Mesothelial cell of epicardium (in vitro differentiated cells): ENCODE measurements at regions not wholly inside any gene's neighbourhood (a gene's known extent, or its start where the extent isn't known, plus 50 kb on each side); places are given as distances from the start of the nearest gene placed in this dataset.
"Not testable (repeated sequence)": the region's sequence is repeated elsewhere in the genome, so short reads cannot be mapped to it uniquely, and the experiment has no call there.

Experiments
- DNase-seq, 2 experiments: peaks; one replicate each; pipeline ENCODE4 v3.0.0; 2021; ENCODE audit warnings: low spot score in 2 of 2; ENCODE audit not compliant: unreplicated experiment in 2 of 2
- H3K27ac Mint-ChIP-seq: 2 replicates; pipeline ENCODE4 v1.8.0; 2021; ENCODE audit warnings: mixed read lengths
- H3K27me3 Mint-ChIP-seq: 2 replicates; pipeline ENCODE4 v1.8.0; 2021; ENCODE audit warnings: low read depth, mixed read lengths
- H3K36me3 Mint-ChIP-seq: 2 replicates; pipeline ENCODE4 v1.8.0; 2021; ENCODE audit warnings: mixed read lengths
- H3K4me1 Mint-ChIP-seq: 2 replicates; pipeline ENCODE4 v1.8.0; 2021; ENCODE audit warnings: mixed read lengths
- H3K4me3 Mint-ChIP-seq: 2 replicates; pipeline ENCODE4 v1.8.0; 2021; ENCODE audit warnings: mild to moderate bottlenecking, moderate library complexity, mixed read lengths
- H3K9me3 Mint-ChIP-seq: 2 replicates; pipeline ENCODE4 v1.8.0; 2021; ENCODE audit warnings: mixed read lengths
- CTCF ChIP-seq: fragments of 200-600 bp; sonication (generic); IDR thresholded peaks from one replicate; pipeline ENCODE4 v1.5.0; 2021; ENCODE audit warnings: antibody characterized with exemption; ENCODE audit not compliant: unreplicated experiment

- no peak for TF ChIP-seq CTCF
- no peaks in the 10 kb centered on the region for H3K4me1 Mint-ChIP-seq
- no peak overlapping the region for H3K4me3 Mint-ChIP-seq
- H3K36me3 Mint-ChIP-seq = no peaks in the 10 kb centered on the region
- no peak for DNase-seq
- H3K9me3 Mint-ChIP-seq = peaks cover 20% of the 10 kb centered on the region
- H3K27me3 Mint-ChIP-seq = peaks cover 10% of the 10 kb centered on the region
- no peak overlapping the region for H3K27ac Mint-ChIP-seq
These were observed 73.3 kb upstream of the FAR1 start for GRCh38 chr11:13595166-13595565.

DNA sequence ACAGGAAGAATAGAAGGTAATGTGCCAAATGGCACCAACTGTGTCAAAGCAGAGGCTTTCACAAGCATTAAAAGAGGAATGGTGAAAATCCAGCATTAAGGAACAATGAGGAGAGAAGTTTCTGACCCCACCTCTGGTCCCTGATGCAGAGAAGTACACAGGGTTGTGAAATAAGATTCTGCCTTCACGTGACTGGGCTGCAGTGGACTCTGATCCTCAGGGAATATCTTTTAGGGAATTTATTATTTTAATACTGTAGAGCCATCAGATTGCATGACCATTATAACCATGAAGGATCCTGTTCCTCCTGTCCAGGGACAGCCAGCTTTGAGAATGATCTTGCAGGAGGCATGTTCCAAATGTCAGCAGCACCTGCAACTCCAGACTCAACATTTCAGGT lies 74.4 kb upstream of the FAR1 start:
- no peak for DNase-seq
- Mint-ChIP-seq H3K27ac (no peak overlapping the region), H3K36me3 (no peaks in the 10 kb centered on the region), H3K9me3 (peaks cover 32% of the 10 kb centered on the region), H3K4me1 (no peaks in the 10 kb centered on the region), H3K27me3 (peaks cover 12% of the 10 kb centered on the region), H3K4me3 (no peak overlapping the region)
- no peak for TF ChIP-seq CTCF

GRCh38 chr11:13578514-13579140 lies 82.8 kb upstream of the PTH start:
- TF ChIP-seq CTCF = no peak
- H3K4me1 Mint-ChIP-seq = no peaks in the 10 kb centered on the region
- no peak overlapping the region for H3K27ac Mint-ChIP-seq
- H3K9me3 Mint-ChIP-seq = peaks cover 26% of the 10 kb centered on the region
- no peak overlapping the region for H3K4me3 Mint-ChIP-seq
- DNase-seq = no peak
- H3K36me3 Mint-ChIP-seq = no peaks in the 10 kb centered on the region
- H3K27me3 Mint-ChIP-seq = peaks cover 7% of the 10 kb centered on the region

GRCh38 chr11:13577881-13578280 lies 82.1 kb upstream of the PTH start:
- no peaks in the 10 kb centered on the region for H3K4me1 Mint-ChIP-seq
- H3K9me3 Mint-ChIP-seq = peaks cover 22% of the 10 kb centered on the region

GRCh38 chr11:13576995-13577394 lies 81.2 kb upstream of the PTH start:
- H3K4me1 Mint-ChIP-seq = no peaks in the 10 kb centered on the region
- peaks cover 21% of the 10 kb centered on the region for H3K9me3 Mint-ChIP-seq
- no peak for DNase-seq
- H3K27ac Mint-ChIP-seq = no peak overlapping the region
- TF ChIP-seq CTCF = no peak
- no peak overlapping the region for H3K4me3 Mint-ChIP-seq
- peaks cover 15% of the 10 kb centered on the region for H3K27me3 Mint-ChIP-seq
- H3K36me3 Mint-ChIP-seq = no peaks in the 10 kb centered on the region

More at GRCh38 chr11:13577881-13578280, 82.1 kb upstream of the PTH start:
- H3K27ac Mint-ChIP-seq = no peak overlapping the region
- no peak for TF ChIP-seq CTCF
- peaks cover 10% of the 10 kb centered on the region for H3K27me3 Mint-ChIP-seq
- H3K36me3 Mint-ChIP-seq = no peaks in the 10 kb centered on the region
- DNase-seq = no peak
- no peak overlapping the region for H3K4me3 Mint-ChIP-seq

DNA sequence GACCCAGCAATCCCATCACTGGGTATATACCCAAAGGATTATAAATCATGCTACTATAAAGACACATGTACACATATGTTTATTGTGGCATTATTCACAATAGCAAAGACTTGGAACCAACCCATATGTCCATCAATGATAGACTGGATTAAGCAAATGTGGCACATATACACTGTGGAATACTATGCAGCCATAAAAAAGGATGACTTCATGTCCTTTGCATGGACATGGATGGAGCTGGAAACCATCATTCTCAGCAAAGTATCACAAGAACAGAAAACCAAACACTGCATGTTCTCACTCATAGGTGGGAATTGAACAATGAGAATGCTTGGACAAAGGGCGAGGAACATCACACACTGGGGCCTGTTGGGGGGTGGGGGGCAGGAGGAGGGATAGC lies 79.6 kb upstream of the PTH start:
- DNase-seq, H3K4me3 Mint-ChIP-seq, H3K9me3 Mint-ChIP-seq, H3K4me1 Mint-ChIP-seq, H3K27ac Mint-ChIP-seq, H3K36me3 Mint-ChIP-seq: not testable (repeated sequence)
- peaks cover 20% of the 10 kb centered on the region for H3K27me3 Mint-ChIP-seq
